ENCODE measurements at regions not wholly inside any gene's neighbourhood (a gene's known extent, or its start where the extent isn't known, plus 50 kb on each side); places are given as distances from the start of the nearest gene placed in this dataset.

- DNase-seq, result no peak
- POLR2A ChIA-PET, result interaction anchor here (1.6 kb wide), 1 partner anchor 244 kb away, joined by 6 read pairs; no protein-coding TSS in a partner anchor
- no peaks in the 10 kb centered on the region for H3K9me3 Mint-ChIP-seq
Measured at GRCh38 chr13:99900960-99901359, 70.6 kb downstream of the ZIC5 start.

GRCh38 chr13:99898421-99898820 is 73.1 kb downstream of the ZIC5 start:
- ChIA-PET POLR2A (no interaction called here), CTCF (interaction anchor here (0.7 to 1.4 kb wide), 5 partner anchors 17 to 617 kb away, joined by 3 to 4 read pairs (median 3); no protein-coding TSS in a partner anchor)
- Mint-ChIP-seq H3K36me3 (ENCODE audit: low read depth) (no peaks in the 10 kb centered on the region), H3K27ac (no peak overlapping the region), H3K9me3 (no peaks in the 10 kb centered on the region), H3K4me1 (peaks cover 15% of the 10 kb centered on the region), H3K4me3 (no peak overlapping the region), H3K27me3 (peaks cover 68% of the 10 kb centered on the region)
- no peak for DNase-seq

More at GRCh38 chr13:99900960-99901359, 70.6 kb downstream of the ZIC5 start:
- Mint-ChIP-seq H3K27me3 (peaks cover 57% of the 10 kb centered on the region), H3K27ac (no peak overlapping the region), H3K36me3 (ENCODE audit: low read depth) (no peaks in the 10 kb centered on the region), H3K4me3 (no peak overlapping the region), H3K4me1 (peaks cover 7% of the 10 kb centered on the region)
- CTCF ChIA-PET, result interaction anchor here (0.6 to 2.4 kb wide), 17 partner anchors 9 to 614 kb away, joined by 3 to 13 read pairs (median 4); no protein-coding TSS in a partner anchor

GRCh38 chr13:99897076-99897440 is 74.5 kb downstream of the ZIC5 start:
- Mint-ChIP-seq H3K4me1 (peaks cover 15% of the 10 kb centered on the region), H3K4me3 (no peak overlapping the region), H3K27ac (no peak overlapping the region), H3K36me3 (ENCODE audit: low read depth) (no peaks in the 10 kb centered on the region), H3K27me3 (peaks cover 70% of the 10 kb centered on the region), H3K9me3 (no peaks in the 10 kb centered on the region)
- ChIA-PET POLR2A (no interaction called here), CTCF (no interaction called here)
- DNase-seq, result no peak

DNA sequence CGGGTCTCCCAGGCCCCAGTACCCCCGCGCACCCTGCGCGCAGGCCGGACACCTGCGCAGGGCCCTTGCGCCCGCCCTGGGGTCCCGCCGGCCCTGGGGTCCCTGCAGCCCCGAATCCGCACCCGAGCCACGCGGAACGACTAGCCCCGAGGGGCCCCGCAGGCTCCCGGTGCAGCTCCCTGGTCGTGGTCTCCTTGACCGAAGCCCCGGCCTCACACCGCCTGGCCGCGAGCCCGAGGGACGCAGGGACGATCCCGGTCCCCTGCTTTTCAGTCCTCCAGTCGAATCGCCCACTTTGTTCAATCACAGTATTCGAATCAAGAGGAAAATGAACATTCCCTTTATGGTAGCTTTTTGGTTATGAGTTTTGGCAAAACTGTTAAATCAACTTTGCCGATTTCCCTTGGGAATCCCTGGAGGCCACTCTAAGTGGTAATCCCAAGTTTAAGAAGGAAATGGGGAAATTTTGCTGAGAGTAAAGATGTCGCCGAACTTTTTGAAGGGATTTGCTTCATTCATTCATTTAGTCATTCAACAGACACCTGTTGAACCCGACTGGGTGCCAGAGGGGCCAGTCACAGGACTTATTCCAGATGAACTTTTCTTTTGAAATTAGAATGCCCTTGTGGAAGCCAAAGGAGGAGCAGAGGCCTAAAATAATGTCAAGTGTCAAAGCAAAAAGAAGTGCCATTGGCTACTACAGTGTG is 75.0 kb downstream of the ZIC5 start:
- Mint-ChIP-seq H3K27me3 (peaks cover 75% of the 10 kb centered on the region), H3K27ac (no peak overlapping the region), H3K4me3 (no peak overlapping the region), H3K36me3 (ENCODE audit: low read depth) (no peaks in the 10 kb centered on the region), H3K9me3 (no peaks in the 10 kb centered on the region), H3K4me1 (peaks cover 15% of the 10 kb centered on the region)
- ChIA-PET CTCF (no interaction called here), POLR2A (interaction anchor here (1.5 kb wide), 1 partner anchor 240 kb away, joined by 6 read pairs; no protein-coding TSS in a partner anchor)
- no peak for DNase-seq

DNA sequence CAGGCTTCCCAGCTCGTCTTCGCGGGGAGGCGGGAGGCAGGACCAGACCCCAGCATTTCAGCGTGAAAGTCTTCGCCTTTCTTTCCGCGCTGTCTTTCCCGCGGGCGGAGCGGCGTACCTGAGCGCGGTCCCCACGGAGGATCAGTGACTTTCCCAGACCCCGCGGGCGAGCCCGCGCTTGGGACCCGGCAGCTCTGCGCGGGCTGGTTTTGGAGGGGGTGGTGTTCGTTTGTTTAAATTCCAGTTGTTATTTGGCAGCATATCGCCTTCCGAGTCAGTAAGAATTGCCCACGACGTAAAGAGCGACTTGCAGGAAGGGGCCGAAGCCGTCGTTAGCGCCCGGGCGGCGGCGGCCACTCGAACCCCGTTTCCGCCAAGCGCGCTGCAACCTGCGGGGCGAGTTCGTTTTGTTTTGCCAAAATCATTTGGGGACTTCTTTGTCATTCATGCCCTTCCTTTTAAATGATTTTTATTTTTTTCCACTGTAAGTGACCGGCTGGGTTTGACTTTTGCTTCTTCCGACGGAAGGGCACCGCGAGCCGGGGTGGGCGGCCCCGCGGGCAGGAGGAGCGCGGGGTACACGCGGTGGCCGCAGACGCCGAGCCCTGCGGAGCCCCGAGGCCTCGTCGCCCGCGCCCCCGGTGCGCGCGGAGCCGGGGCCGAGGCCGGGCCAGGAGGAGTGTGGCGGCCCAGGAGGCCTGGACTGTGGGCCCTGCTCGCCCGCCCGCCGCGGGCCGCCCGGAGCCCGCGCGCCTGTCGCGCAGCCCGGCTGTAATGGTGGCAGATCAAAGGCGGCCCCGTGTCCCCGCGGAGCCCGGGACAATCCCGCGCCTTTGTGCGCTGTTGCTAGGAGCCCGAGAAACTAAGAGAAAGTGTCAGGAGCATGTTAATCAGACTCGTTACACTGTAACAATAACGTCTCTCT is 75.9 kb downstream of the ZIC5 start:
- Mint-ChIP-seq H3K27ac (no peak overlapping the region), H3K36me3 (ENCODE audit: low read depth) (no peaks in the 10 kb centered on the region), H3K4me1 (peaks cover 13% of the 10 kb centered on the region), H3K27me3 (peaks cover 73% of the 10 kb centered on the region), H3K9me3 (no peaks in the 10 kb centered on the region), H3K4me3 (peak overlapping the region; percentile 58)
- no peak for DNase-seq
- ChIA-PET CTCF (no interaction called here), POLR2A (interaction anchor here (1.5 kb wide), 1 partner anchor 239 kb away, joined by 6 read pairs; no protein-coding TSS in a partner anchor)

DNA sequence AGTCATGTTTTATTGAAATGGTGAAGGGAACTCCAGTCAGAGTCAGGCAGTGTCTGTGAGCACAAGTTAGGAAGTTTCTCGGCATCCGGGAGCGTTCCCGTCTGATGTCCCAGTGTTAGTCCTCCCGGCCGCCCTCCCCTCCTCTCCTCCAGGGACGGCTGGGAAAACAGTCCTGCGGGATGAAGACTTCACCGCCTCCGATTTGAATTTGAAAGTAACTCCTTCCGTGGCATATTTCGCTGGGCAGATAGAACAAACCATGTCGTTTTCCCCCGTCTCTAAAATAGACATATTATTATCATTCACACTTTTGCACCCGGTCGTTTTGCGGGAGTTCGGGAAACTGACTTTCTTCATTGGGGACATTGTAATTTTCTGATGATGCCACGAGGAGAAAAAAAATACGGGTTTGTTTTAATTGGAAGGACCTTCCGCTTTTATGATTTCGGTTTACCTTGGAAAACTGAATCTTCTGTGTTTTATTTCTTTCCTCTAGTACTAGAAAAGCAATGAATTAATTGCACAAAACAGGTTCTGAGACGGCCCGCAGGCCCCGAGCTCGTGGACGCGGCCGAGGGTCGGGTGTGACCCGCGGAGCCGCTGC is 76.6 kb downstream of the ZIC5 start:
- ChIA-PET POLR2A (interaction anchor here (1.5 kb wide), 1 partner anchor 238 kb away, joined by 6 read pairs; no protein-coding TSS in a partner anchor), CTCF (interaction anchor here (0.5 kb wide), 1 partner anchor 340 kb away, joined by 3 read pairs; no protein-coding TSS in a partner anchor)
- Mint-ChIP-seq H3K4me3 (peak overlapping the region; percentile 58), H3K4me1 (peaks cover 8% of the 10 kb centered on the region), H3K27ac (no peak overlapping the region), H3K9me3 (no peaks in the 10 kb centered on the region), H3K27me3 (peaks cover 66% of the 10 kb centered on the region), H3K36me3 (ENCODE audit: low read depth) (no peaks in the 10 kb centered on the region)
- DNase-seq, result no peak

GRCh38 chr13:99894105-99894839 is 77.3 kb downstream of the ZIC5 start:
- no peak overlapping the region for H3K27ac Mint-ChIP-seq
- H3K36me3 Mint-ChIP-seq (ENCODE audit: low read depth), result no peaks in the 10 kb centered on the region
- peak overlapping the region; percentile 58 for H3K4me3 Mint-ChIP-seq
- peaks cover 67% of the 10 kb centered on the region for H3K27me3 Mint-ChIP-seq
- DNase-seq, result no peak
- peaks cover 8% of the 10 kb centered on the region for H3K4me1 Mint-ChIP-seq
- CTCF ChIA-PET, result no interaction called here
- H3K9me3 Mint-ChIP-seq, result no peaks in the 10 kb centered on the region
- POLR2A ChIA-PET, result interaction anchor here (0.6 kb wide), 1 partner anchor 227 kb away, joined by 5 read pairs; no protein-coding TSS in a partner anchor

DNA sequence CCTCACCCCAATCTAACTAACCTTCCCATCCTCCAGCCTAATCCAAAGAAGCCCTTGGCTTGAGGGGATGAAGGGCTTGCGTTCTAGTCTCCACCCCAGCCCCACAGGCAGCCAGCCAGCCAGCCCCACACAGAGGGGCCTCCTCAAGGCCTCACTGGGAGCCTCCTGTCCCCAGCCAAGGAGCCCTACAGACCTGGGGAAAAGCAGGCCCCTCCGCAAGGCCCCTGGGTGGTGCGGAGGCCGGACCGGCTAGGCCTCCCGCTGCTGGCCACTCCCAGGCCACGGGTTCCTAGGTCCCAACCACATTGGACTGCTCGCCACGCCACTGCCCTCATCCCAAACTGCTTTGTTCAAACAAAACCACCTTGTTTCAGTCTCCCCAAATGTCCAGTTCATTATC is 78.0 kb downstream of the ZIC5 start:
- H3K9me3 Mint-ChIP-seq, result no peaks in the 10 kb centered on the region
- no peak for DNase-seq
- no peak overlapping the region for H3K27ac Mint-ChIP-seq
- peaks cover 60% of the 10 kb centered on the region for H3K27me3 Mint-ChIP-seq
- H3K4me3 Mint-ChIP-seq, result no peak overlapping the region
- peaks cover 8% of the 10 kb centered on the region for H3K4me1 Mint-ChIP-seq
- no peaks in the 10 kb centered on the region for H3K36me3 Mint-ChIP-seq (ENCODE audit: low read depth)
- POLR2A ChIA-PET, result no interaction called here
- CTCF ChIA-PET, result no interaction called here

GRCh38 chr13:99892866-99893504 is 78.6 kb downstream of the ZIC5 start:
- Mint-ChIP-seq H3K36me3 (ENCODE audit: low read depth) (no peaks in the 10 kb centered on the region), H3K9me3 (no peaks in the 10 kb centered on the region)

GRCh38 chr13:99892196-99892613 is 79.4 kb downstream of the ZIC5 start:
- H3K27me3 Mint-ChIP-seq, result peaks cover 49% of the 10 kb centered on the region
- ChIA-PET POLR2A (no interaction called here), CTCF (interaction anchor here (1.8 to 2.4 kb wide), 2 partner anchors 8 to 236 kb away, joined by 7 to 11 read pairs; no protein-coding TSS in a partner anchor)
- peaks cover 8% of the 10 kb centered on the region for H3K4me1 Mint-ChIP-seq
- no peaks in the 10 kb centered on the region for H3K36me3 Mint-ChIP-seq (ENCODE audit: low read depth)
- H3K4me3 Mint-ChIP-seq, result no peak overlapping the region
- H3K9me3 Mint-ChIP-seq, result no peaks in the 10 kb centered on the region
- no peak overlapping the region for H3K27ac Mint-ChIP-seq
- DNase-seq, result no peak

More at GRCh38 chr13:99892866-99893504, 78.6 kb downstream of the ZIC5 start:
- ChIA-PET POLR2A (no interaction called here), CTCF (interaction anchor here (1.8 kb wide), 1 partner anchor 237 kb away, joined by 7 read pairs; no protein-coding TSS in a partner anchor)
- peaks cover 54% of the 10 kb centered on the region for H3K27me3 Mint-ChIP-seq
- H3K4me1 Mint-ChIP-seq, result peaks cover 8% of the 10 kb centered on the region
- H3K4me3 Mint-ChIP-seq, result no peak overlapping the region
- no peak for DNase-seq
- no peak overlapping the region for H3K27ac Mint-ChIP-seq

GRCh38 chr13:99886706-99887105 is 84.9 kb downstream of the ZIC5 start:
- Mint-ChIP-seq H3K27ac (no peak overlapping the region), H3K9me3 (no peaks in the 10 kb centered on the region), H3K27me3 (peaks cover 15% of the 10 kb centered on the region), H3K4me3 (no peak overlapping the region), H3K36me3 (ENCODE audit: low read depth) (no peaks in the 10 kb centered on the region), H3K4me1 (no peaks in the 10 kb centered on the region)
- CTCF ChIA-PET, result no interaction called here
- POLR2A ChIA-PET, result no interaction called here
- DNase-seq, result no peak

DNA sequence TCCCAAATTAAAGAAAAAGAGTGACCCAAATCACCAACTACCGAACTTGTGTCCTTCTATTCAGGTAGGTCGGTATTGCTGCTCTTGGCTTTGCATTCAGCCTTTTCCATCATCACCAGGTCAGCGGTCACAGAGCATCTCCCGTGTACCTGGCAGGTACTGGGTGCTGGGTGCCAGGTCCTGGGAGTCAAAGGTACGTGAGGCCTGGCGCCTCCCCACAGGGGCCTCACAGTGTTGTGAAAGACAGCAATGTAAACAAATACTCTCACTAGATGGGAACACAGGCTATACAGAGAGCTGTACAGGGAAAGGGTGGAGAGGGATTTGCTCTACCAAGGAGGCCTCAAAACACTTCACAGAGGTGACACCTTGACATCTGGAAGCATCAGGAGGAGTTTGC is 86.7 kb downstream of the ZIC5 start:
- no peaks in the 10 kb centered on the region for H3K36me3 Mint-ChIP-seq (ENCODE audit: low read depth)

More for the DNA sequence above, 86.7 kb downstream of the ZIC5 start:
- Mint-ChIP-seq H3K9me3 (no peaks in the 10 kb centered on the region), H3K4me3 (no peak overlapping the region), H3K27ac (no peak overlapping the region), H3K4me1 (no peaks in the 10 kb centered on the region), H3K27me3 (peaks cover 12% of the 10 kb centered on the region)
- no peak for DNase-seq
- CTCF ChIA-PET, result interaction anchor here (1.5 kb wide), 1 partner anchor 228 kb away, joined by 4 read pairs; no protein-coding TSS in a partner anchor
- POLR2A ChIA-PET, result no interaction called here

All from activated CD4-positive, alpha-beta memory T cell treated with anti-CD3 and anti-CD28 coated beads, Interleukin-2, amount 10 ng/mL, durations not matched to agents 7 days and 5 days (primary cell).